ENCODE measurements at regions not wholly inside any gene's neighbourhood (a gene's known extent, or its start where the extent isn't known, plus 50 kb on each side); places are given as distances from the start of the nearest gene placed in this dataset.

GRCh38 chr12:46452061-46452615 is 79.6 kb upstream of the SLC38A2 start:
- ATAC-seq (ENCODE audit: low read depth in 2 of 2) (no peak), DNase-seq (no peak)
- peaks cover 0 to 5% of the 10 kb centered on the region in 2 donors for H3K36me3 Mint-ChIP-seq

GRCh38 chr12:46451276-46452021 is 78.9 kb upstream of the SLC38A2 start:
- H3K9me3 Mint-ChIP-seq = peaks cover 0 to 4% (median 0%) of the 10 kb centered on the region in 7 donors
- peaks cover 30 to 42% (median 34%) of the 10 kb centered on the region in 3 donors for H3K4me1 Mint-ChIP-seq
- DNase-seq (no peak), ATAC-seq (ENCODE audit: low read depth in 2 of 2) (no peak)
- H3K27ac Mint-ChIP-seq = peak overlapping the region in 5 of 6 donors; percentile 17 to 92 (median 73)
- H3K36me3 Mint-ChIP-seq = peaks cover 0 to 5% of the 10 kb centered on the region in 2 donors
- peak overlapping the region in 1 of 8 donors; percentile 21 for H3K4me3 Mint-ChIP-seq
- no peaks in the 10 kb centered on the region for H3K27me3 Mint-ChIP-seq

More at GRCh38 chr12:46452061-46452615, 79.6 kb upstream of the SLC38A2 start:
- Mint-ChIP-seq H3K9me3 (peaks cover 0 to 4% (median 0%) of the 10 kb centered on the region in 7 donors), H3K4me3 (no peak overlapping the region), H3K27me3 (no peaks in the 10 kb centered on the region), H3K4me1 (peaks cover 34 to 48% (median 41%) of the 10 kb centered on the region in 3 donors), H3K27ac (peak overlapping the region in 3 of 6 donors; percentile 2 to 84 (median 52))

GRCh38 chr12:46450279-46450748 is 77.7 kb upstream of the SLC38A2 start:
- DNase-seq = no peak
- Mint-ChIP-seq H3K4me1 (peaks cover 22 to 30% (median 23%) of the 10 kb centered on the region in 3 donors), H3K27ac (peak overlapping the region in 3 of 6 donors; percentile 15 to 33 (median 27))

GRCh38 chr12:46449856-46450255 is 77.3 kb upstream of the SLC38A2 start:
- Mint-ChIP-seq H3K9me3 (peaks cover 0 to 4% (median 0%) of the 10 kb centered on the region in 7 donors), H3K36me3 (peaks cover 0 to 5% of the 10 kb centered on the region in 2 donors), H3K4me1 (peaks cover 17 to 26% (median 18%) of the 10 kb centered on the region in 3 donors), H3K4me3 (peak overlapping the region in 1 of 8 donors; percentile 40), H3K27ac (peak overlapping the region in 1 of 6 donors; percentile 33), H3K27me3 (no peaks in the 10 kb centered on the region)
- ATAC-seq (ENCODE audit: low read depth in 2 of 2) = no peak
- DNase-seq = no peak

More at GRCh38 chr12:46450279-46450748, 77.7 kb upstream of the SLC38A2 start:
- Mint-ChIP-seq H3K4me3 (no peak overlapping the region), H3K9me3 (peaks cover 0 to 4% (median 0%) of the 10 kb centered on the region in 7 donors), H3K27me3 (no peaks in the 10 kb centered on the region), H3K36me3 (peaks cover 0 to 5% of the 10 kb centered on the region in 2 donors)
- ATAC-seq (ENCODE audit: low read depth in 2 of 2) = no peak

- Mint-ChIP-seq H3K27ac (no peak overlapping the region), H3K9me3 (peaks cover 0 to 4% (median 0%) of the 10 kb centered on the region in 7 donors), H3K4me1 (peaks cover 14 to 22% (median 15%) of the 10 kb centered on the region in 3 donors), H3K27me3 (no peaks in the 10 kb centered on the region), H3K4me3 (no peak overlapping the region), H3K36me3 (peaks cover 0 to 5% of the 10 kb centered on the region in 2 donors)
- no peak for ATAC-seq (ENCODE audit: low read depth in 2 of 2)
- no peak for DNase-seq
Measured at GRCh38 chr12:46449316-46449715, 76.7 kb upstream of the SLC38A2 start.

- Mint-ChIP-seq H3K4me1 (peaks cover 14 to 18% (median 16%) of the 10 kb centered on the region in 3 donors), H3K4me3 (no peak overlapping the region), H3K27ac (peak overlapping the region in 1 of 6 donors; percentile 68), H3K36me3 (peaks cover 0 to 5% of the 10 kb centered on the region in 2 donors), H3K9me3 (peaks cover 0 to 4% (median 0%) of the 10 kb centered on the region in 7 donors), H3K27me3 (no peaks in the 10 kb centered on the region)
- no peak for ATAC-seq (ENCODE audit: low read depth in 2 of 2)
- no peak for DNase-seq
Measured at GRCh38 chr12:46446645-46447044, 74.1 kb upstream of the SLC38A2 start.

GRCh38 chr12:46445551-46446235 is 73.1 kb upstream of the SLC38A2 start:
- Mint-ChIP-seq H3K4me1 (peaks cover 9 to 19% (median 10%) of the 10 kb centered on the region in 3 donors), H3K27ac (no peak overlapping the region), H3K4me3 (no peak overlapping the region)

GRCh38 chr12:46445093-46445492 is 72.5 kb upstream of the SLC38A2 start:
- H3K36me3 Mint-ChIP-seq = no peaks in the 10 kb centered on the region
- H3K9me3 Mint-ChIP-seq = peaks cover 0 to 1% (median 0%) of the 10 kb centered on the region in 7 donors
- H3K4me3 Mint-ChIP-seq = no peak overlapping the region
- no peak for DNase-seq
- peaks cover 7 to 23% (median 9%) of the 10 kb centered on the region in 3 donors for H3K4me1 Mint-ChIP-seq
- H3K27ac Mint-ChIP-seq = no peak overlapping the region
- H3K27me3 Mint-ChIP-seq = no peaks in the 10 kb centered on the region
- no peak for ATAC-seq (ENCODE audit: low read depth in 2 of 2)

More at GRCh38 chr12:46445551-46446235, 73.1 kb upstream of the SLC38A2 start:
- Mint-ChIP-seq H3K36me3 (no peaks in the 10 kb centered on the region), H3K9me3 (peaks cover 0 to 1% (median 0%) of the 10 kb centered on the region in 7 donors), H3K27me3 (no peaks in the 10 kb centered on the region)
- DNase-seq (no peak), ATAC-seq (ENCODE audit: low read depth in 2 of 2) (no peak)

- Mint-ChIP-seq H3K9me3 (peaks cover 0 to 1% (median 0%) of the 10 kb centered on the region in 7 donors), H3K27ac (peak overlapping the region in 1 of 6 donors; percentile 93), H3K4me1 (peaks cover 0 to 17% (median 7%) of the 10 kb centered on the region in 3 donors), H3K4me3 (no peak overlapping the region), H3K27me3 (no peaks in the 10 kb centered on the region), H3K36me3 (no peaks in the 10 kb centered on the region)
- ATAC-seq (ENCODE audit: low read depth in 2 of 2) (no peak), DNase-seq (no peak)
Measured at GRCh38 chr12:46443594-46444263, 71.2 kb upstream of the SLC38A2 start.

GRCh38 chr12:46442738-46443137 is 70.2 kb upstream of the SLC38A2 start:
- ATAC-seq (ENCODE audit: low read depth in 2 of 2) = no peak
- Mint-ChIP-seq H3K9me3 (no peaks in the 10 kb centered on the region), H3K27me3 (no peaks in the 10 kb centered on the region), H3K27ac (no peak overlapping the region), H3K4me1 (peaks cover 0 to 17% (median 7%) of the 10 kb centered on the region in 3 donors), H3K4me3 (no peak overlapping the region), H3K36me3 (no peaks in the 10 kb centered on the region)
- DNase-seq = no peak

- Mint-ChIP-seq H3K4me1 (peaks cover 0 to 17% (median 7%) of the 10 kb centered on the region in 3 donors), H3K27ac (no peak overlapping the region), H3K9me3 (no peaks in the 10 kb centered on the region), H3K36me3 (no peaks in the 10 kb centered on the region), H3K4me3 (no peak overlapping the region), H3K27me3 (no peaks in the 10 kb centered on the region)
- ATAC-seq (ENCODE audit: low read depth in 2 of 2) (no peak), DNase-seq (no peak)
Measured at GRCh38 chr12:46442239-46442638, 69.7 kb upstream of the SLC38A2 start.

GRCh38 chr12:46439793-46440511 is 67.4 kb upstream of the SLC38A2 start:
- H3K4me1 Mint-ChIP-seq = peaks cover 0 to 17% (median 7%) of the 10 kb centered on the region in 3 donors
- no peak for ATAC-seq (ENCODE audit: low read depth in 2 of 2)
- H3K27ac Mint-ChIP-seq = peak overlapping the region in 1 of 6 donors; percentile 56
- H3K36me3 Mint-ChIP-seq = no peaks in the 10 kb centered on the region
- no peaks in the 10 kb centered on the region for H3K27me3 Mint-ChIP-seq
- H3K9me3 Mint-ChIP-seq = no peaks in the 10 kb centered on the region
- no peak overlapping the region for H3K4me3 Mint-ChIP-seq
- DNase-seq = no peak

All from naive B cell (primary cell).